ENCODE measurements at regions not wholly inside any gene's neighbourhood (a gene's known extent, or its start where the extent isn't known, plus 50 kb on each side); places are given as distances from the start of the nearest gene placed in this dataset.
"Not testable (repeated sequence)": the region's sequence is repeated elsewhere in the genome, so short reads cannot be mapped to it uniquely, and the experiment has no call there.

DNA sequence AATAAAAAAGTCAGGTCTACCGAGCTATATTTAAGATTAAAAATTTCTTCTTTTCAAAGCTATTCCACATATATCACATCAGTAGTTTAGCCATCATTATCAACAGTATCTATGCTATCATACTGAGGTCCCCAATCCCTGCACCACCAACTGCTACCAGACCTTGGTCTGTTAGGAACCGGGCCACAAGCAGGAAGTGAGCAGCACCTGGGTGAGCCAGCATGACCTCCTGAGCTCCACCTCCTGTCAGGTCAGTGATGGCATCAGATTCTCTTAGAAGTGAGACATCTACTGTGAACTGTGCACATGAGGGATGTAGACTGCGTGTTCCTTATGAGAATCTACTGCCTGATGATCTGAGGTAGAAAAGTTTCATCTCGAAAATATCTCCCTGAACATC, 632.1 kb upstream of the KCND2 start:
- H3K4me3 ChIP-seq (ENCODE audit: low read depth, low read length) = no peak overlapping the region
- DNase-seq (ENCODE audit: low read depth) = no peak
- no peak for TF ChIP-seq CTCF (IDR thresholded peaks at IDR 0.05; ENCODE audit: insufficient read depth, low read length)

GRCh38 chr7:119643558-119643957, 629.4 kb upstream of the KCND2 start:
- no peak for TF ChIP-seq CTCF (IDR thresholded peaks at IDR 0.05; ENCODE audit: insufficient read depth, low read length)
- DNase-seq (ENCODE audit: low read depth) = no peak
- H3K4me3 ChIP-seq (ENCODE audit: low read depth, low read length) = no peak overlapping the region

- TF ChIP-seq CTCF (IDR thresholded peaks at IDR 0.05; ENCODE audit: insufficient read depth, low read length) = no peak
- no peak overlapping the region for H3K4me3 ChIP-seq (ENCODE audit: low read depth, low read length)
Measured at GRCh38 chr7:119647286-119647685, 625.7 kb upstream of the KCND2 start.

GRCh38 chr7:119648752-119649151, 624.2 kb upstream of the KCND2 start:
- not testable (repeated sequence) for DNase-seq (ENCODE audit: low read depth)

More at GRCh38 chr7:119647286-119647685, 625.7 kb upstream of the KCND2 start:
- peak; percentile 5 for DNase-seq (ENCODE audit: low read depth)

GRCh38 chr7:119660080-119660479, 612.9 kb upstream of the KCND2 start:
- peak; percentile 6 for DNase-seq (ENCODE audit: low read depth)
- no peak for TF ChIP-seq CTCF (IDR thresholded peaks at IDR 0.05; ENCODE audit: insufficient read depth, low read length)
- no peak overlapping the region for H3K4me3 ChIP-seq (ENCODE audit: low read depth, low read length)

More at GRCh38 chr7:119648752-119649151, 624.2 kb upstream of the KCND2 start:
- H3K4me3 ChIP-seq (ENCODE audit: low read depth, low read length) = not testable (repeated sequence)

- no peak for TF ChIP-seq CTCF (IDR thresholded peaks at IDR 0.05; ENCODE audit: insufficient read depth, low read length)
- H3K4me3 ChIP-seq (ENCODE audit: low read depth, low read length) = no peak overlapping the region
- DNase-seq (ENCODE audit: low read depth) = peak; percentile 66
Measured at GRCh38 chr7:119664601-119665000, 608.4 kb upstream of the KCND2 start.

GRCh38 chr7:119665796-119666195, 607.2 kb upstream of the KCND2 start:
- TF ChIP-seq CTCF (IDR thresholded peaks at IDR 0.05; ENCODE audit: insufficient read depth, low read length) = no peak

More at GRCh38 chr7:119665796-119666195, 607.2 kb upstream of the KCND2 start:
- no peak overlapping the region for H3K4me3 ChIP-seq (ENCODE audit: low read depth, low read length)
- DNase-seq (ENCODE audit: low read depth) = no peak

All from fibroblast of the aortic adventitia (primary cell).